Activated CD4-positive, CD25-positive, alpha-beta regulatory T cell treated with anti-CD3 and anti-CD28 coated beads, Interleukin-2, amount 50 U/mL, for 24 hours (primary cell): ENCODE measurements at regions not wholly inside any gene's neighbourhood (a gene's known extent, or its start where the extent isn't known, plus 50 kb on each side); places are given as distances from the start of the nearest gene placed in this dataset.

Source experiments
- ATAC-seq, 2 donors: fragments of 150-1000 bp; cut with Tn5 transposase; one replicate each; pipeline ENCODE4 v1.10.0; 2021; ENCODE audit warnings: mild to moderate bottlenecking in 1 of 2, moderate library complexity in 1 of 2

- ATAC-seq, result no peak
These were observed 1046.2 kb downstream of the NCAM2 start for GRCh38 chr21:22044431-22044830.

GRCh38 chr21:22046576-22046975 lies 1048.4 kb downstream of the NCAM2 start:
- no peak for ATAC-seq

DNA sequence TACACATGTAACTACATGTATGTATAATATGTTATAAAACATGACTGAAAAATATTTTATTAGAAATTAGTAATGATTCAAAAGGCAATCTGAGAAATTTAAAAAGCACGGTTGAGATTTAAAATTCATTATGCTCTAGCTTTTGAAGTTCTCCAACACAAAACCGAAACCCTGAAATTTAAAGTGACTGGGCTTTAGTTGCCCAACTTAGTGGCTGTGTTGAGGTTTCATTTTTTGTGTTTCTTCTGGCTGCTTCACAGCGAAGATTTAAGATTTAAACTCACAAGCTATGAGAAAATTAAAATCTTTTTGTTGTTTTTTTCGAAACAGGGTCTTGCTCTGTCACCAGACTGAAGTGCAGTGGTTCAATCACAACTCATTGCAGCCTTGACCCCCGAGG lies 1058.7 kb downstream of the NCAM2 start:
- ATAC-seq, result no peak

GRCh38 chr21:22062472-22063139 lies 1064.4 kb downstream of the NCAM2 start:
- ATAC-seq, result no peak

DNA sequence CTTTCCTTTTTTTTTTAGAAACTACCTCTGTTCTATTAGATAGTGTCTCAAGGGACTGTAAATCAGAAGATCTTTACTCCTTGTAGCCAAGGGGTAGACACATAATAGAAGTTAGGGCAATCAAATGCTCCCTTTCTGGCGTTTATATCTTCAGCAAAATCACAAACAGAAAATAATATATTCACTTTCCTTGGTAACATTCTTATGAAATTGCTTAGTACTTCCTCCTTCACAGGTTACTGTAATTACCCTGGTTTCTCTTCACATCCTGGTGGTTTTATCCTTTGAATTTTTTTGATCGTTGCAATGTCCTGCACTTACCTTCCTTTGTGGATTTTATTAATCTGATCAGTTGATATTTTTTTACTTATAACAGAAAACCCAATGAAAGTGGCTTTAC lies 1064.9 kb downstream of the NCAM2 start:
- no peak for ATAC-seq

DNA sequence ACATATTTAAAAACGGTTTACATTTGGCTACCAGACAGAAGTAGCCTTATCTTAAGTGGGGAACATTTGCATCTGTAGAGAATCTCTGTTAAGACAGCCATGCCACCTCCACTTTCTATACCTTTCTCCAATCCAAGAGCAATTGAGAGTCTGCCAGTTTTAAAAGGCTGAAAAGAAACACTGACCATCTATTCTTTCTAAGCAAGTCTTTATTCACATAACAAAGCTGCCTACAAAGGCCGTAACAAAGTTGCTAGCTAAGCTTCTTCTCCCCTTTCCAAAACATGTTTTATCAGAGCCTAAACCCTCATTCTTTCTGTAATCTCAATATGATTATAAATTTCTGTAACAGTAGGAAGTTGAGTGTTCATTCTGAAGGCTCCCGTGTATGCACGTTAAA lies 1078.3 kb downstream of the NCAM2 start:
- no peak for ATAC-seq

GRCh38 chr21:22083899-22084298 lies 1085.7 kb downstream of the NCAM2 start:
- ATAC-seq, result no peak

GRCh38 chr21:22096314-22096713 lies 1098.1 kb downstream of the NCAM2 start:
- no peak for ATAC-seq

DNA sequence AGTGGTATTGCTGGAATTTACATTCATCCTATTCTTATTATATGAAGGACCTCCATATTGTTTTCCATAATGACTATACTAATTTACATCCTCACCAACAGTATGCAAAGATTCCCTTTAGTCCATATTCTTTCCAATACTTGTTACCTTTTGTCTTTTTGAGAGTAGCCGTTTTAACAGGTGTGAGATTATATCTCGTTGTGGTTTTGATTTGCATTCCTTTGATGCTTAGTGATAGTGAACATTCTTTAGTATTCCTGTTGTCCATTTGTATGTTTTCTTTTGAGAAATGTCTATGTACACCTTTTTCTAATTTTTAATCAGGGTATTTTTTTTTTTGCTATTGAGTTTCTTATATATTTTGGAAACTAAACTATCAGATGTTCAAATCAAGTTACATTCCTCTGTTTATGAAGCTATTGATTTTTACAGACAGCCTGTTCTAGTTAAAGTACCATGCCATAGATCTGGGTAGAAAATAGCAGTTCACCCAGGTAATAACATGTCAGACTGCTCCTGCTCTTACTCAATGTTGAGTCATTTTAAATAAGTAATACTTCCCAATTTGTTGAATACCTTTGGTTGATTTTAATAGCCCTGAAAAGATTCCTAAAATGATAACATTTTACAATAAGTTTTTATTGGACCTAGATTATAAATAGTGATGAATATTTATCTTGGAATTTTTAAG lies 1108.7 kb downstream of the NCAM2 start:
- no peak for ATAC-seq

DNA sequence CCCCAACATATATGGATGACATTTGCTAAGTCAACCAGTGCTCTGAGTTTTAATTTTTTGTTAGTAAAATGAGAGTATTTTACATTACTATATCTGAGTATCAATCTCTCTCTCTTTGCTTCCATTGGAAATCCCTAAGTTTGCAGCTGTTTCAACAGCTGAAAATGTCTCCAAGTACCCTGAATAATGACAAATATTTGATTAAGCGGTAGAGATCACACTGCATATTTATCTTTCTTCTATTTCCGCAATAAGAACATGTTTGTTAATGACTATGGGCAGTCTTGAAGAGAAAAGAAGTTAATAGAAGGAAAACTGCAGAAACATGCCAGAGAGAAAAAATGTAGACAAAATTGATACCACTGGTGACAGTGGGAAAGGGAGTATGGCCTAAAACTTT lies 1117.5 kb downstream of the NCAM2 start:
- no peak for ATAC-seq

DNA sequence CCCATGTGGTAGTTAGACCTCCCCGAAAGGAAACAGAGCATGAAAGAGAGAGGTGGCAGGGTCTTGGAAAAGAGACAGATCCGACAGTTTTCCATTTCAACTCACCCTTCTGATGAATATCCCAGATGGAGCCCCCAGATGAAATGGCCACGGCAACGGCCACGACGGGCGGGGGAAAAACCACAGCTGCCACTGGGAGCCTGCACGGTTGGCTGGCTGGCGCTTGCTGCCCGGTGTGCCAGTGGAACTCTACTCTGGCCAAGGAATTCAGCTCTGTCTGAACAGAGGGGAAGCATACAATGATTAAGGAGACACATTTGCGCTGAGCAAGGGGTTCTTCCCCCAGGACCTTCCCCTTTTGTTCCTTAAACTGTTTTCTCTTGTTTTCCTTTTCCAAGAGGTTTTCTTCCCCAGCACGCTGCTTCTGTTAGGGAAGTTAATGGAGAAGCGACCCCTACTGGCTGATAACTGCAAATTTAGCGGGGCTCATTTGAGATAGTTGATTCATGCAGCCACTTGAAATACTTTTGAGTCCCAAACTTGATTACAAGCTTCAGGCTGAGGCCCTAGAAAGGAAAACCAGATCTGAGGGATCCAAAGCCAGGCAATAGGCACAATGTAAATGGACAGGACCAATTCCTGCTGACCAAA lies 1122.5 kb downstream of the NCAM2 start:
- no peak for ATAC-seq

- no peak for ATAC-seq
These were observed 1127.4 kb downstream of the NCAM2 start for GRCh38 chr21:22125581-22125980.

DNA sequence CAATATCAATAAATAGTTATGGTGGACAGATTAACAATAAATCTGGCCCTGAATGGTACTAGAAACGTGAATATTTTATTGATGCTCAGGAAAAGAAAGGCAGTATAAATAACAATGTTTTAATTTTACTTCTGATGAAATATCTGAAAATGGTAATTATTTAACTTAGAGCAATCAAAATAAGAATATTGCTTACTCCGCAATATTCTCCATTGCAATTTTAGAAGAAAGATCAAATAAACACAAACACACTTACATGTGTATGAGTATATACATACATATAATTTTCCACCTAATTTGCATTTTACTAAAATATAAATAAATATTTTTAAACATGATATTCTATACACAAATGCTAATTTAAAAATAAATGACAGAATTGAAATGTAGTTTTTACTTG lies 1130.5 kb downstream of the NCAM2 start:
- ATAC-seq, result no peak

DNA sequence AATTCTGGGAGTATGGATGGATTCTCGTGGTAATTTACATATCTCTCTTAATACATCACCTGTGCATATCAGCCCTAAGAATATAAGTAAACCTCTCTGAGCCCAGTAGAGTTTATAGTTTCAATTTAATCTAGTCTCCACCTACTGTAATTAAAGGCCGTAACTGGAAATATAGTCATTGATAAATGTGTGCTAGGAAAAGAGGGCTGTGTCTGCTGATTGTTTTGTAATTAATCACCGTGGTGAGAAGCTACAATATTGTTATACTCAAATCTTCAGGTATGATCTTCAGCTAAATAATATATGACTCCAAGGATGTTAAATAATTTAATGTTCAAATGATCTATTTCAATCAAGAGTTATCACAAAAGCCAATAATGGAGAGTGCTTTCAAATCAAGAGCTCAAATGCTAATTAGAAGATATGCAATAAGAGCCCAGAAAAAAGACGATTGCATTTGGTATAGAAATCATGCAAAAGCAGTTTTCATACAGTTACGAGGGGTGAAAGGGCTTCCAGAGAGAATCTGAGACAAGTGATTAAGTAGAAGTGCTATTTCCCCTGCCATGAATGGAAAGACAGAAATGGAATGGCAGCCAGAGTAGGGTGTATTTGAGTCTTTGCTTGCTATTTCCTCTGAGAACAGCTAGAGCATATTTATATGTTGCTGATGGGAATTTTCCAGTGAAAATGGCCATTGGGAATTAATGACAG lies 1134.3 kb downstream of the NCAM2 start:
- no peak for ATAC-seq

DNA sequence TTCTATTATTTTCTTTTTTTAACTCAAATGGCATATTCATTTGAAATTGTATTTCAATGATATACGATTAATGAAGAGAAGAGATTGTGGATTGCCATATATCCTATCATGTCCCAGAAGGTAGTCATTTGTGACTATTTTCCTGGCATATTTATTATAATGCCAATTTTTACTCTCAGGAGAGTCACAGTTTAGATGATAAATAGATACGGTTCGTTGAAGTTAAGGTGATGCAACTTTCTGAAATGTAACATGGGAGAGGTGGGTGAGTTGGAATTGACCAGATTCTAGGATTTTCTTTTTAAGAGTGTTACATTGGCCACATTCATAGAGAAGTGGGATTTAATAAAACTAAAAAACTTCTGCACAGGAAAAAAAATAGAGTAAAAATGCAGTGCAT lies 1138.5 kb downstream of the NCAM2 start:
- no peak for ATAC-seq

DNA sequence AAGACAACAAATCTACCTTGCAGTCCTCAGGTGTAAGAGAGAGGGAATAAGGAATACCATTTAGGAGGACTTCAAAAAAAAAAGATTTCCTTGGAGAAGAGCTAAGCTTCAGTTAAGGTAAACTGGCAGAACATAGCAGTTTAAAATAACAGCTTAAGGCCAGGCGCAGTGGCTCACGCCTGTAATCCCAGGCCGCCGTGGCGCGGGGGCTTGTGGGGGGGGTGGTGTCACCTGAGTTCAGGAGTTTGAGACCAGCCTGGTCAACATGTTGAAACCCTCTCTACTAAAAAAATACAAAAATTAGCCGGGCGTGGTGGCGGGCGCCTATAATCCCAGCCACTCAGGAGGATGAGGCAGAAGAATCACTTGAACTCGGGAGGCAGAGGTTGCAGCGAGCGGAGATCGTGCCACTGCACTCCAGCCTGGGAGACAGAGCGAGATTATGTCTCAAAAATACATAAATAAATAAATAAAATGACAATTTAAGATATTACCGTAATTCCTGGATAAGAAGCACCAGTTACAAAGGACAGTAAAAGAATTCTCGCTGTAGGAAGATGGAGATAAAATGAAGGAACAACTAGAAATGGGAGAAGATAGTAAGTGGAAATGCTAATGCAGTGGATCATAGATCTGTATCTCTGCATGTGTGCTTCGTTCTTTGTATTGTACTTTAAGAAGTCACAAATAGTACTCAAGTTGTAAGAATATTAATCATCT lies 1140.2 kb downstream of the NCAM2 start:
- no peak for ATAC-seq

DNA sequence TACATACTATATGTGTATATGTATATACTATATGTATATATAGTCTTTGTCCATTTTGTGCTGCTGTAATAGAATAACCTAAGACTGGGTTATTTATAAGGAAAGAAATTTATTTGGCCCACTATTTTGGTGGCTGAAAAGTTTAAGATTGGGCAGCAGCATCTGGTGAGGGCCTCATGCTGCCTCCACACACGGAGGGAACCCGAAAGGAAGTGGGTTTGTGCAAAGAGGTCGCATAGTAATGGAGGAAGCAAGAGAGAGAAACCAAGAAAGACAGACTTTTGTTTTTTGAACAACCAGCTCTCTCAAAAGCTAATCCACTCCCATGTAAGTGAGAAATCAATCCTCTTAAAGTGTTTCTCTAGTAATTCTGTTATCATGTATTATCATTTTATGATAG lies 1147.3 kb downstream of the NCAM2 start:
- no peak for ATAC-seq

DNA sequence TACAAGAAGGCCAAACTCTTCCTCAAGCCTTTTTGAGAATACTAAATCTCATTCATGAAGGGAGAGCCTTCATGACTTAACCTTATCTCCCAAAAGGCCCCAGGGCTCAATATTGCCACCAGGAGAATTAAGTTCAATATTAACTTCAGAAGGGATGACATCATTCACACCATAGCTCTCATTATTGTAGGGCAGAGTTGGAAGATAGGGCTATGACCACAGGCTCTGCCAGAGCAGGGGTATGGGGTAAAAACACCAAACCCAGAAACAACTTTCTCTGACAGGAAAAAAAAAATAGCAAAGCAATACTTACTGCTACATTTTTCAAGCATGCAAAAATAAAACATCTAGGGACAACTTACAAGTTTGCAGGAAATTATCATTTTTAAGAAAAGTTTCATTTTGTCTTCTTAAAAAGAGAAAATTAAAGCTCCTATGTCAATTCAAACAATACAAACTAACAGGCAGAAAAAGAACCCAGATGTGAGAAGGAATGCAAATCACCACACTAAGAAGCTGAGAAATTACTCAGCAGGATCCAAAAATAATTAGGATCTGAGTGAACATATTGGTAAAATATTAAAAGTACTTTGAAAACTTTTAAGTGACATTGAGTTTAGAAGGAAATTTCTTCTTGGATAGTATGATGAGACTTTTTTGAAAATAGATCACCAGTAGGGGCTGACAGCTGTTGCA lies 1156.5 kb downstream of the NCAM2 start:
- ATAC-seq, result no peak

DNA sequence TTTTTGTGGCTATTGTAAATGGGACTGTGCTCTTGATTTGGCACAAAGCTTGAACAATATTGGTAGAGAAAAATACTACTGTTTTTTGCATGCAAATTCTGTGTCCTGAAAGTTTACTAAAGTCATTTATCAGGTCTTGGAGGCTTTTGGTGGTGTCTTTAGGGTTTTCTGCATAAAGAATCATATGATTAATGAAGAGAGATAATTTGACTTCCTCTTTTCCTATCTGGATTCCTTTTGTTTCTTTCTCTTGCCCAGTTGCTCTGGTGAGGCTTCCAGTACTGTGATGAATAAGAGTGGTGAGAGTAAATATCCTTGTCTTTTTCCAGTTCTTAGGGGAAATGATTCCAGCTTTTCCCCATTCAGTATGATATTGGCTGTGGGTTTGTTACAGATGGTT lies 1166.7 kb downstream of the NCAM2 start:
- ATAC-seq, result no peak

DNA sequence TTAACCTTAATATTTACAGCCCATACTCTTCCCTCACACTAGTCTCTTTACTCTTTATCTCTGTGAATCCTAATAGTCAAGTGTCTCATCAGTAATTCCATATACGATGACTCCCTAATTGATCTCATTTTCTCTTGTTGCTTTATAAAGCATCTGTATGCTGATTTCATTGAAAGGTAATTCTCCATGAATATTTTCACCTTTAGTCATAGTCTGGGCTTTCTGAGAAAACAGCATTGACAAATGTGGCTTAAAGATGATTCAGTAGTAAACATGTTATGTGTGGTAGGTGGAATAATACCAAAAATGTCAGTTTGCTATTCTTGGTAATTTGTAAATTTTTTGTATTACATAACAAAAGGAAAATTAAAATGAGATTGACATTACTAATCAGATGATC lies 1176.5 kb downstream of the NCAM2 start:
- no peak for ATAC-seq

- no peak for ATAC-seq
These were observed 1191.1 kb downstream of the NCAM2 start for GRCh38 chr21:22189278-22189677.

DNA sequence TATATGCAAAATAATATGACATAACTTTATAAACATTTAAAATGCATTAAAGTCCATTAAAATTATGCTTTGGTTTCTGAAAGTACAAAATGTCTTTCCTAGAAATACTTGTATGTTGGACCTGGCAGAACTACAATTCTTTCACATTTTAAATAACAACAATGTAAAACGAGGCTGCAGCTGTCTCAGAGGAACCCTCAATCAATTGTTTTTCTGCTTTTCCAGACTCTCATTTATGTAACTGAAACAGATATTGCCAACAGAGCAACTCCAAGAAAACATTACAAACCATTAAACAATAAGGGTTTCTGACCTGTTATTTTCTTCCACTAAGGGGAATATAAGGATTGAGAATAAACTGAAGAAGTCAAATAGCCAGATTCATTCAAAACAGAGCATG lies 1193.4 kb downstream of the NCAM2 start:
- no peak for ATAC-seq
